NCI-H345 (cell line): ENCODE measurements at regions not wholly inside any gene's neighbourhood (a gene's known extent, or its start where the extent isn't known, plus 50 kb on each side); places are given as distances from the start of the nearest gene placed in this dataset.
A peak's percentile ranks its signal among the peaks of the same experiment; 100 is the strongest.
"Not testable (repeated sequence)": the region's sequence is repeated elsewhere in the genome, so short reads cannot be mapped to it uniquely, and the experiment has no call there.

Experiments
- DNase-seq: peaks from one replicate; lab custom pipeline; 2025; lab: John Stamatoyannopoulos, UW

DNA sequence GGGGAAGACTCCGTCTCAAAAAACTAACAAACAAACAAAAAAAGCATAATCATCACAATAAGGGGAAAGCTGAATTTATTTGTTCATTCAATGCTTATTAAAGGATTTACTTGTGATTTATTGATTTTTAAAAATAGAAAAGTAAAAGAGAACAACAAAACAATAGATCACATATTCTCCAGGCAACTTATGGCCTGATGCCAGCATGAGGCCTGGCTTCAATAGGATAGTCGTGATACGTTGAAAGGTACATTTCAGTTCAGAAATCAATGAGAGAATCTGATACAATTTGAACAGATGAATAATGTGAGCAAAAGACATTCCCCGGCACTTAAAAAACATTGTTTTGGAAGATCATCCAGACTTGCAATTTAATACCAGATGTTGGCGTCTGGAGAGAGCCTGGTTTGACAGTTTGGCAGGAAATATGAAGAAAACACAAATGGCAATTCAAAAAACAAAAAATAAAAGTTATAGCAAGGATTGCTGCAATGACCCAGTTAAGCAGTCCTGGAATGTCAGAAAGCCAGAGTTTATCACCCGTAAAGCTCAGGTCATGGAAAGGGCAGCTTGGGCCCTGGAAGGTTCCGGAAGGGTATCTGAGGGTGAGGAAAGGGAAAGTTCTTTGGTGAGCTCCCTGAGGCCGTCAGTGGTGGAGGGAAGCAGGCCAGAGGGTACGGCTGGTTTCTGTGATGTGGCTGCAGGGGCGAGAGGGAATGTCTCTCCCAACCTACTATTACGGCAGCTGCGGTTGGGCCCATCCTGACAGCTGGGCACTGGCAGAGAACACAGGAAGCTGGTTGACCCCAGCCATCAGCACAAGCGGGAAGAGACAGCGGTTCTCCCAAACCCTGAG, 230.2 kb upstream of the HES1 start:
- DNase-seq = no peak

DNA sequence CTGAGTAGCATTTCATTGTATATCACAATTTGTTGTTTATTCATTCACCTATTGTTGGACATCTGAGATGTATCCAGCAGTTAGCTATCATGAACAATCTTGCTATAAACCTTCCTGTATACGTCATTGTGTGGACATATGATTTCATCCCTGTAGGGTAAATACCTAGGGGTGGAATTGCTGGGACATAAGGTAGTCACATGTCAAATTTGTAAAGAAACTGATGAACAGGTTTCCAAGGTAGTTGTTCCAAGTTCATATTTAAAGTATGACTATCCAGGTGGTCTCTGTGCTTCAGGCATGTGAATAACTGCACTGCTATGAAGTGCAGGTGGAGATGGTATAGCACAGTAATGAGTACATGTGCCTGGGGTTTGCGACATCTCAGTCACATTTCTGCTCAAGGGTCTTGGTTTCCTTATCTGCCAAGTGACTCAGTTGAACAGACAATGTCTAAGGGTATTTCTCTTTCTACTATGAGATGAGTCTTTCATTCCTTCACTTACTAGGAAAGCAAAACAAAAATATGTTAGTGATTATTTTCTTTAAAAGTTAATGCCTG, 229.0 kb upstream of the HES1 start:
- no peak for DNase-seq

DNA sequence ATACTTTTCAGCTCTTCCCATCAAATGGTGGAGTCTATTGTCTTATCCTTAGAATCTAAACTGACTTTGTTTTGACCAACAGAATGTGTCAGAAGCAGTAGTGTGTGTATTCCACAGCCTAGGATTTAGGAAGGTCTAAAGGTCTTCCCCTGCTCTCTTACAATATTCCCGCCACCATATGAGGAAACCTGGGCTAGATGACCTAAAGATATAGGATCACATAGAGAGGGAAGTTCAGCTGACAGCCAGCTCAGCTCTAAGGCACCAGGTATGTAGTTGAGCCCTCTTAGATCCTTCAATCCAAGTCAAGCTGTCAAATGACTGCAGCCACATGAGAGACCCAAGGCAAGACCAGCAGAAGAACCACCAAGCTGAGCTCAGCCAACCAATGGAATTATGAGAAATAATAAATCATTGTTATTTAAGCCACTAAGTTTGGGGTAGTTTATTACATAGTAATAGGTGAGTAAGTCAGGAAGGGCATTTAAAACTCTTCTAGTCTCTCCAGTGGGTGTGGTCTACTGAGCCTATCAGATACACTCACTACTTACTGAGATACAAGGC, 227.7 kb upstream of the HES1 start:
- no peak for DNase-seq

DNA sequence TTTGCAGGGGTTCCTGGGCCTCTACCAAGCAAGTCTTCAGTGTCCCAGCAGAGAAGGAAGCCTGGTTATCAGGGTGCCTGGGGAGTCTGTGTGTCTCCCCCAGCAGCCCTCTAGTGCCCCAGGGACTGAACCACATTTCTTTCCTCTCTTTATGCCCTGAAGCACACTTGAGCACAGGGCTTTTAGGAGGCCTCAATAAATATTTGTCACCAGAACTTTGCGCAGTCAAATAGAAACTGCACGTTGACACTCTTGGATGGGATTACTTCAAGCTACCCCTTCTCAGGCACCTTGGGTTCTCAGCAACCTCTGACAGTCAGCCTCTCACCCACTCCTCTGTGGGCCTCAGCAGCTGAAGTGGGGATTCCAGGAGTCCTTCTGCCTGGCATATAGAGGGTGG, 226.6 kb upstream of the HES1 start:
- no peak for DNase-seq

DNA sequence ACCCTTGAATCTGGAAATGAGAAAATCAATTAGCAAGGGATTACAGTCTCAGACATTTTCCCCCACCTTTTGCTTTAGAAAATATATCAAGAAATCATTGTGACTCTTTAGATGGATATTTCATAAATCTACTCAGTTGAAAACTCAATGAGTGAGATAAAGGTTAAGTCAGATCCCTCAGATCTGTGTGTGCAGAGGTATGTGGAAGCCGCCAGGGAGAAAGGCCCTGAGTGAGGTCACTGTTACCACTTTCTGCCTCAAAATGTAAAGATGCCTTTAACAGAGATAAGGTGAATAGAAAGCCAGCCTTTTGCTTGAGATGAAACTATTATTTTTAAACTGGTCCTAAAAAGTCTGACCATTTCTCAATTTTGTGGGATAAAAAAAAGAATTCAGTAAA, 225.6 kb upstream of the HES1 start:
- DNase-seq = no peak

DNA sequence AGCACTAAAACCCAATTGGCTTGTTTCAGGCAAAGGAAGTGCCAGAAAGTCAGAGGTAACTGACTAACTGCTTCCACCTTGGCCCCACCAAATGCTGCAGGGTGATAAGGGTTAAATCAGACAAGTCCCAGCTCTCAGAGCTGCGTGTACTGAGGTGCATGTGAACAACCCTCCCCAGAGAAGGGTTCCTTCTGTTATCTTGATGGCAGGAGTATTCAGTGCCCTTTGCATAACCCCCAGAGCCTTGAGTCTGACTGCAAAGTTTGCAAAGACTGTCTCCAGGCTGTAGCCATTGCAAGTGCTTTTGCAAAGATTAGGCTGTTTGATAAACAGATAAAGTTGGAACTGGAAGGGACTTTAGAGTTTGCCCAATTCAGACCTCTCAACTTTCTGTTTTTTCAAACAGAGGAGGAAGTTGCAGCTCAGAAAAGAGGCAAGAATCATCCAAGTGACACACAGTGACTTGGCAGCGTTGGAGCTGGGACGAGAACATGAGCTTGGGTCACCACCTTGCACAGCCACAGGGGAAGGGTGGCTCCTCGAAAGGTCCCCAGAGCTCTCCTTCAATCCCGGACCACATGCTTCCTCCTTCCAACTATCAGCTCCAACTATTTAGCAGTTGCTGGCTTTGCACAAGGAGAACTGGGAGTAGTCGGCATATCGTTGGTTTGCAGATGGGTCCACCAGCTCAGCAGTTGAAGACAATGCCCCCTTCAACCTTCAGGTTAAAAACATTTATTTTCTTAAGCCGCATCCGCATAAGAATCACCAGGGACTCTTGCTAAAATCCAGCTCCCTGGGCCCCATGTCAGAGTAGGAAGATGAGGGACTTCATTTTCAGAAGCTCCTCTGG, 224.8 kb upstream of the HES1 start:
- DNase-seq = no peak

DNA sequence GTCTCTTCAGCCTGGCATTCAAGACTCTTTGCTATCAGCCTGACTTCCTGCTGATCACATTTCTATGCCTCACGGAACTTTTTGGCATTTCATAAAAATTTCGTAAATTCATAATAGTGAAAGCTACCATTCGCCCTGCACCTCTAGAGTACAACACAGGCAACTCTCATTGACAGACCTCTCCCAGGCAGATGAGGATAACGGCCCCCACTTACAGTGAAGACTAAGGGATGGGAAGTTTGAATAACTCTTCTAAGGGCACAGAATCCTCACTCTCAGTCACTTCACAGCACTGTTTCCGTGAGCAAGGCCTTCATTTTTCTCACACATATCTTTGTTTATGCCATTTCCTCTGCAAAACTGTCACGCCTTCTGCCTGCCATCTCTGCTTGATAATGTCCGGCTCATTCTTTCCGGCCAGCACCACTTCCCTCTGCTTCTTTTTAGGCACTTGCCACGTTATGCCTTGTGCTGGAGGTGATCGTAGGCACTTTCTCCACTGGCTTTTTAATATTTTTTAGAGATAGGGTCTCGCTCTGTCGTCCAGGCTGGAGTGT, 224.1 kb upstream of the HES1 start:
- no peak for DNase-seq

DNA sequence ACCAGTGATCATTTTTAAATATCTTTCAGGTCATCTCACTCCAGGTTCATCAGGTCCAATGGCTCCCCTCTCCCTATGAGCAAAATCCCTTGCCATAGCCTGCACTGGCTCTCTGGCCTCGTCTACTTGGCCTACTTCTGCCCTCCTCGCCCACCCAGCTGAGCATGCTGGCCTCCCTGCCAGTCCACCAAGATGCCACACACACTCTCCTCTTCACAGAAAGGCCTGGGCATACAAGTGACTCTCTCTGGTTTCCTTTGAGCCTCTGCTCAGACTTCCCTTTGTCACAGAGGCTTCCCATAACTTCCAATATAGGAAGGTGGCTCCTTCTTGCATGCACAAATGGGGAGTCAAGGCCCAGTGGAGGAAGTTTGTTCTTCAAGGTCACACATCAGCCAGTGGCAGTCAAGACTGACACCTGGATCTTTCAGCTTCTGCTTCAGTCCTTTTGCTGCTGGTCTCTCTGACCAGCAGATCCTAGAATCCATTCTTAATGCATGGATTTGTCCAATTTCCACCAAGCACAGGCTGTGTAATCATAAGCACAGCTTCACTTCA, 223.2 kb upstream of the HES1 start:
- DNase-seq = no peak

DNA sequence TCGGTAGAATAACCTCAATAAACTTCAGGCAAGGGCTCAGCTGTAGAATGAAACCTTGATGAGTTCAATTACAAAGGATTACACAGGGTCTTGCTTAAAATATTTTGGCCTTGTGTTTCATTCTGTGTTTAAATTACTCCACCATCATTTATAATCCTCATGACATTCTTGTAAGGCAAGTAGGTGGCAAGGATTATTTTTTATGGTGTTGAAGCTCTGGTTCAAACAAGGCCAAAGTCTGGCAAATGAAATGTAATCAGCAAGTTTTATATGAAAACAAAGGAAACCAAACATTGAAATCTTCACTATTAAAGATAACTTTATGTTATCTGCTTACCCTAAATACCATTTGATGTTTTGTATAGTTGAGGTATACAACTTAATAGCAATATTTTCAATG, 221.3 kb upstream of the HES1 start:
- no peak for DNase-seq

DNA sequence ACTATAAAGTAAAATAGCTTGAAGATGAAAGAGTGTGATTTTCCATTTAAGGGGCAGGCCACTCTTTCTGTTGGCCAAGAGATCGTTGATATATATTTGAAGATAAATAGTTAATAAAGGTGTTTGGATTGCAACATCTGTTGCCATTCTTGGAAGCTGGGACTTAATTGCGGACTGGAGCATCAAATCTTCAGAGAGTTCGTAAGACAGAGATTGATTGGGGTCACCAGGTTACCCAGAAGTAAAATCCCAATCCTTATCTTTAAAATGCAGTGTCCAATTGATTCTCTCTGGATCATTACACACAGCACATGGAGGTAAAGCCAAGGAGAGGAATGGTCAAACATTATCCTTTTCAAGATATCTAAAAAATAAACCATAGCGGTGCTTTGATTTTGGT, 220.8 kb upstream of the HES1 start:
- no peak for DNase-seq

DNA sequence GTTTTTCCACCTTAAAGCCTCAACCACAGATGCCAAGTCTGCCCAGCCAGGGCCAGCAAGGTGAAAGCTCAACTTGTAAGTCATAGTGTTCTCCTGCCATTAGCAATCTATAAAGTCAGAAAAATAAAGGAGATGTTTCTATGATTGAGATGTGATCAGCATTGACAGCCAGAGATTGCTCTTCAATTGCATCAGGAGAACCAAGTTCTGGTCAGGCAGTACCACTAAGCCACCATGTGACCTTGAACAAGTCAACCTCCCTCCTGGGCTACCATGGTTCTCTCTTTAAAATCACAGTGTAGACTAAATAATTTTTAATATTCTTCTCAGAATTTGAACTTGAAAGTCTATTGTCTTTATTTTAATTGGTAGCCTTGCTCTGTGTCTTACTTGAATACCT, 220.3 kb upstream of the HES1 start:
- no peak for DNase-seq

DNA sequence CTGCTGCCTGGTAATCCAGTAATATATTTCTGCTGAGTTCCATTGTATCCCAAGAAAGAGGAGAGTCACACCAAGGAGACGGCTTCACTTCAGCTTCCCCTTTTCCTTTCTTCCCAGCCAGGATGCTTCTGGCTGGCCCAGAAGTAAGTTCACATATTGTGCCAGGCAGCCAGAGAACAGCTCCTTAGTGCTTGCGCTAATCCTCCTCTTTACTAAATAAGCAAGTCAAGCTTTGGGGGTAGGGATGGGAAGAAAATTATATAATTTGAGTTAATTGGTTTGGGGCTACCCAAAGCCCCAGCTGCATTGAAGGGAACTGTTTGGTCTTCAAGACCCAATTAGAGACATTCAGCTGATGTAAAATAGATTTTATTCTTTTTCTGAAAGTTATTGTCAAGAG, 218.8 kb upstream of the HES1 start:
- DNase-seq = no peak

DNA sequence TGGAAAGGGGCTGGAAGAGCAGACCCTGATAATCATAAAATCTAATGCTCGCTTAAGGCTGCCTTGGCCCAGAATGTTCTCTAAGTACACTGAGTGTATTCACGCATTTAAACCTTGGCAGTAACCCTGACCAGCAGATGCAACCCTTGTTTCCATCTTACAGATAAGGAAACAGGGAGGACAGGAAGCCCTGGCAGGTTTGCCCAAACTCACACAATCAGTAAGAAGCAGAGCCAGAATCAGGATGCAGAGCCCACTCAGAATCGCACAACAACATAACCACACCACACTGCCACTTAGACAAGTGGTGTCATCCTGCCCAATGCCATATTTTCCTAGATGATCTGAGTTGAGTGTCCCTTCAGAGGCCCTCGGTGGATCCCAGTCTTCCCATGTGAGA, 214.5 kb upstream of the HES1 start:
- no peak for DNase-seq

DNA sequence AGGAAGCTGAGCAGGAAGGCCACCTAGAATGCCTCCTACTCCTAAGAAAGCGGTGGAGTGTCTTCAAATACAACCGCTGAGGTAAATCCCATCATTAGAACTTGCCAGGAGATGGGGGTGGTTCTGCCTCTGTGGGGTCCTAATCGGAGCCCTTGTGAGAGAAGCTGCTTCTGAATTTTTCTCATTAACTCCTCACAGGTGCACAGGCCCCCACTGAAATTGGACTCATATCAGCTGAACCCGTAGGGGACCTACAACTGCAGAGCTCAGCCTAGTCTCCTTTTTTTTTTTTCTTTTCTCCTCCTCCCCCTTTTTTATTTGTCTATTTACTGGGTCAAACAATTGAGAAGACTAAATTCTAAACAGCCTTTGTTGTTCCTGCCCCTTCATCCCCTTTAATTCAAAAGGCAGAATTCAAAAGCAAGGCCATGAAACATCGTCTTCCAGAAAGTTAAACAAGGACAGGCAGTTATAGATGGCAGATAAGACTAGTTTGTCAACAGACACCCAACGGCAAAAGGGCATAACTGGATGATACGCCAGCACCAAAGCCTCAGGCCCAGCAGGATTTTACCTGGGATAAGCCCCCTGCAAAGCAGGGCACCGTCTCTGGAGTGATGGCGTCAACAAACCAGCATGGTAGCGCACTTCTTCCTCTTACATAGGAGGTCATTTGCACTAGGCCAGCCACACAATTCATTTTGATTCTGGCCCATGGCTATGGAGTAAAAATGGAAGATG, 213.7 kb upstream of the HES1 start:
- peak; percentile 55 for DNase-seq

DNA sequence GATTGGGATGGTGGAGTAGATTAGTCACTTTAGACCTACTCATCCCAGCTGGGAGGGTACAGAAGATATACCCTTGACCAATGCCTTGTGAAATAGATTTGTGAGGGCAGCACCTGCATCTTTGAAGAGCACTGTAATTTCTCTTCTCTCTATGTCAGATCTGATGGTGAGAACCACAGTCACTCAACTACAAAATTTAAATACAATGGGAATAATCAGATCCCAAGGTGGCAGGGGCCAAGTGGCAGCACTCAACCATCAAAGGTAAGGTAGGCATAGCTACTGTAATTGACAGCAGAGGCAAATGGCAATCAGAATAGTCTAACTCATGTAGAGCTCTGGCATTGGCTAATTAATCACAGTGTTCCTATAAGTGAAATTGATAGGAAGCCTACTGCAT, 212.0 kb upstream of the HES1 start:
- DNase-seq = not testable (repeated sequence)

DNA sequence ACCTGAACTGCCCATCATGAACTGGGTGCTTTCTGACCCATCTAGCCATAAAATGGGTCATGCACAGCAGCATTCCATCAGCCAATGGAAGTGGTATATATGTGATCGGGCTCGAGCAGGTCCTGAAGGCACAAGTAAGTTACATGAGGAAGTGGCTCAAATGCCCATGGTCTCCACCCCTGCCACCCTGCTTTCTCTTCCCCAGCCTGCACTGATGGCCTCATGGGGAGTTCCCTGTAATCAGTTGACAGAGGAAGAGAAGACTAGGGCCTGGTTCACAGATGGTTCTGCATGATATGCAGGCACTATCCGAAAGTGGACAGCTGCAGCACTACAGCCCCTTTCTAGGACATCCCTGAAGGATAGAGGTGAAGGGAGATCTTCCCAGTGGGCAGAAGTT, 209.9 kb upstream of the HES1 start:
- DNase-seq = not testable (repeated sequence)

DNA sequence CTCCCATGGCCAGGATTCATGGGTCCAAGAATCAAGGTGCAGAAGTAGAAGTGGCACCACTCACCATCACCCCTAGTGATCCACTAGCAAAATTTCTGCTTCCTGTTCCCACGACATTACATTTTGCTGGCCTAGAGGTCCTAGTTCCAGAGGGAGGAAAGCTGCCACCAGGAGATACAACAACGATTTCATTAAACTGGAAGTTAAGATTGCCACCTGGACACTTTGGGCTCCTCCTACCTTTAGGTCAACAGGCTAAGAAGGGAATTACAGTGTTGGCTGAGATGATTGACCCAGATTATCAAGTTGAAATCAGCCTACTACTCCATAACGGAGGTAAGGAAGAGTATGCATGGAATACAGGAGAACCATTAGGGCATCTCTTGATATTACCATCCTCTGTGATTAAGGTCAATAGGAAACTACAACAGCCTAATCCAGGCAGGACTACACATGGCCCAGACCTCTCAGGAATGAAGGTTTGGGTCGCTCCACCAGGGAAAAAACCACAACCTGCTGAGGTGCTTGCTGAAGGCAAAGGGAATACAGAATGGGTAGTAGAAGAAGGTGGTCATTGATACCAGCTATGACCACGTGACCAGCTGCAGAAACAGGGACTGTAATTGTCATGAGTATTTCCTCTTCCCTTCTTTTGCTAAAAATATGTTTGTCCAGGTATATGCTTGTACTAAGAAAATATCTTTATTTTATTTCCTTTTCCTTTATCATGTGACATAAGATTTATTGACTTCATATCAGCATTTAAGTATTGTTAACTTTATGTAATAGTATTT, 208.3 kb upstream of the HES1 start:
- DNase-seq = not testable (repeated sequence)

DNA sequence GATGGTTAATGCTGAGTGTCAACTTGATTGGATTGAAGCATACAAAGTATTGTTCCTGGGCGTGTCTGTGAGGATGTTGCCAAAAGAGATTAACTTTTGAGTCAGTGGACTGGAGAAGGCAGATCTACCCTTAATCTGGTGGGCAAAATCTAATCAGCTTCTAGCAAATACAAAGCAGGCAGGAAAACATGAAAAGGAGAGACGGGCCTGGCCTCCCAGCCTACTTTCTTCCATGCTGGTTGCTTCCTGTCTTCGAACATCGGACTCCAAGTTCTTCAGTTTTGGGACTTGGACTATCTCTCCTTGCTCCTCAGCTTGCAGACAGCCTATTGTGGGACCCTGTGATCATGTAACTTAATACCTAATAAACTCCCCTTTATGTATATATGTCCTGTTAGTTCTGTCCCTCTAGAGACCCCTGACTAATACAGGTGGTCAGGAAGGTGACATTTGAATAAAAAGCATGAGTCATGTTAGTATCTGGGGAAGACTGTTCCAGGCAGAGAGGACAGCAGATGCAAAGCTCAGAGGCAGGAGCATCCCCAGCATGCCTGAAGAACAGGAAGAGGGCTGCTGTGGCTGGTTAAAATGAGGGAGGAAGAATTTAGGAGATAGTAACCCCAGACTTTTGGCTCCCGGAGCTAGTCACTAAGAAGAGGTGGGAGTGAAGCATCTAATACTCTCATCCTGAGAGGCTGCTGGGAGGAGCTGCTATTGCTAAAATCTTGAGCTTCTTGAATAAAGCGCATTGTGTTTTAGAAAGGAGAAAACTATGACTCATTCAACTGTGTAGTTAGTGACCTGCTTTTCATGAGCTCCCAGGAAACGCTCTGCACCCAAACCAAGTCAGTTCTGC, 207.4 kb upstream of the HES1 start:
- no peak for DNase-seq

DNA sequence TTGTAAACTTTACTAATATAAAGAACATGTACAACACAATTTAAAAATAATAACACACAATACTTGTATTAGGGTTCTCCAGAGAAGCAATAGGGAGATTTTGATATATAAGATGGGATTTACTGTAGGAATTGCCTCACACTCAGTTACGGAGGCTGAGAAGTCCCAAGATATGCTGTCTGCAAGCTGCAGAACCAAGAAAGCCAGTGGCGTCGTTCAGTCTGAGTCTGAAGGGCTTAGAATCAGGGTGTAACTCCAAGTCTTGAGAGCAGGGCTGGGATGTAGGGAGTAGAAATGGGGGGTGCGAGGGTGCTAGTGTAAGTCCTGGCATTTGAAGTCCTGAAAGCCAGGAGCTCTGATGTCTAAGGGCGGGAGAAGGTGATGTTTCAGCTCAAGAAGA, 206.6 kb upstream of the HES1 start:
- no peak for DNase-seq
